ENCODE measurements at regions not wholly inside any gene's neighbourhood (a gene's known extent, or its start where the extent isn't known, plus 50 kb on each side); places are given as distances from the start of the nearest gene placed in this dataset.

DNA sequence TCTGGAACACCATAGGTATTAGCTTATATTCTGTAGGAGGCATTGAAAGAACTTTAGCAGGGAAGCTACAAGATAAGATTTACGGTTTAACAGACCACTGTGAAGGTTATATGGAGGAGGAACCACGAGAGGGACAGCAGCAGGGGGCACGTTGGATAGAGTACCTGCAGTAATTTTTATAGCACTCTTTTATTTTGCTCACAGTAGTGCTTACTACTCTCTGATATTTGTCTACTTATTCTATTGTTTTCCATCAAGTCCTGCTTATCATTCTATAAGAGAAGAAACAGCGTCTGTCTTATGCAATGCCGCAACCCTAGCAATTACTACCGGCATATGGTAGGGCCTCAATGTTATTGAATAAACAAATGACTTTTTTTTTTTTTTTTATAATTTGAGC, 122.5 kb downstream of the PCDH7 start:
- Mint-ChIP-seq H3K36me3 (no peaks in the 10 kb centered on the region), H3K9me3 (ENCODE audit: low read depth) (no peaks in the 10 kb centered on the region), H3K4me1 (no peaks in the 10 kb centered on the region), H3K27ac (no peak overlapping the region), H3K4me3 (no peak overlapping the region), H3K27me3 (no peaks in the 10 kb centered on the region)
- ATAC-seq (no peak), DNase-seq (no peak)
- CTCF ChIA-PET: no interaction called here

DNA sequence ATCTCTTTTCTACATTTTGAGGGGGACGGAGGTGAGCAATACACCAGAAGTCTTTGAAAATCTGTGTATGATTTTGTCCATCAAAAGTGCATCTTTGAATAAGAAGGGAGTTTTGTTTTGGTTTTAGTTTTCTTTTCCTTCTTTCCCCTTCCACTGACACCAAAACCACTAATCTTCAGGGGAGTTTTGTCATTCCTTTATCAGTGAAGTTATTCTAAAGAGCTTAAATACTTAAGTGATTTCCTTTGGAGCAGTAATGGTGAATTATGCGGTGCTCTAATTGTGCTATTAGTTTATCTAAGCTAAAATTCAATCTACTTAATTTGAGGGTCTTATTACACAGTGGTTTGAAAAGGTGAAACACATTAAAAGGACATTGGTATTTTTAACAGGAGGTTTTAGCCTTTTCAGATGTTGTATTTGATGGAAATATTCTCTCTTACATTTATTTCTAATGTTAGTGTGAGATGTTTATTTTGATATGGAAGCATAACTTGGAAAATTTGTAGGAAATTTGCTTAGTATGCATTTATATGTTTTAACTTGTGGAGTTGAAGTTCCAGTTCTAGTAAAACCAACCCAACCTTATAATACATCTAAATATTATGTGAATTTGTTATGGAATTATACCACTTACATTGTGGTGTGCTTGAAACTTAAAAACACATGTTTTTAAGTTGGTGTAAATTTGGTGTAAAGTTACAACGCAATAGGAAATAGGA, 124.9 kb downstream of the PCDH7 start:
- CTCF ChIA-PET: no interaction called here
- H3K27me3 Mint-ChIP-seq: no peaks in the 10 kb centered on the region
- H3K9me3 Mint-ChIP-seq (ENCODE audit: low read depth): no peaks in the 10 kb centered on the region
- no peaks in the 10 kb centered on the region for H3K4me1 Mint-ChIP-seq
- no peak for DNase-seq
- no peak overlapping the region for H3K27ac Mint-ChIP-seq
- H3K4me3 Mint-ChIP-seq: no peak overlapping the region
- no peak for ATAC-seq
- H3K36me3 Mint-ChIP-seq: no peaks in the 10 kb centered on the region

DNA sequence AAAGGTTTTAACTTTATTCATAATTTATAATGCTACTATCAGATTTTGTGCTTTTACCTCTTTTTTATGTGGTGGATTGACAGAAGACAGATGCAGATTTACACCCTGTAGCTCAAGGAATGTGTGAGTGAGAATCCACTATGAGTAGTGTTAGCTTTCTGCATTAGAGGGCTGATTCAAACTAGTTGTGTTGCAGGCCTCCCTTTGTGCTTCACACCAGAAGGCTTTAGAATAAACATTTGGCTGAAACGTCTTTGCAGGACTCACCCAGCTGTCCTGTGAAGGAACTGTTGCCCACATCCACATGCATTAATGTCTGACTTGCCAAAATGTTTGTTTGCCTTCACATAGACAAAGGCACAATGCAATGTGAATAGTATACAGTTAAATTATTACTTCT, 127.0 kb downstream of the PCDH7 start:
- DNase-seq (no peak), ATAC-seq (no peak)
- Mint-ChIP-seq H3K27me3 (no peaks in the 10 kb centered on the region), H3K4me1 (no peaks in the 10 kb centered on the region), H3K4me3 (no peak overlapping the region), H3K36me3 (no peaks in the 10 kb centered on the region), H3K9me3 (ENCODE audit: low read depth) (no peaks in the 10 kb centered on the region), H3K27ac (no peak overlapping the region)
- CTCF ChIA-PET: no interaction called here

DNA sequence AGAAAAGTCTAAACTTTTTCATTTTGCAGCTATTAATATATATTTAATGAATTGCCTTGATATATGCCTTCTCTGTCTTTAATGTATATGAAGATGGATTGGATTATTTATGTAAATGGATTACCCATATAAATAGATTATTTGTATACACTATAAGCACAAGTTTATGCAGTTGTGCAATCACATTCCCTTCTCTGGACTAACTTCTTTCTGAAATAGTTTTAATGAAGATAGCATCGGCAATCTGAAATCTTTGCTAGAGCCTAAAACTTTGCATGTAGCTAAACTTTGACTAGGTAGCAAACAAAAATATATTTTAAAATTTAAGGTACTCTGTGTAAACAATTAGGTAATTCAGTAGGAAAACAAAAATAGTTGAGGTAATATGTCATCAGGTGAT, 127.8 kb downstream of the PCDH7 start:
- Mint-ChIP-seq H3K27ac (no peak overlapping the region), H3K27me3 (no peaks in the 10 kb centered on the region), H3K36me3 (no peaks in the 10 kb centered on the region), H3K4me3 (no peak overlapping the region), H3K9me3 (ENCODE audit: low read depth) (no peaks in the 10 kb centered on the region), H3K4me1 (no peaks in the 10 kb centered on the region)
- DNase-seq (no peak), ATAC-seq (no peak)
- CTCF ChIA-PET: no interaction called here

DNA sequence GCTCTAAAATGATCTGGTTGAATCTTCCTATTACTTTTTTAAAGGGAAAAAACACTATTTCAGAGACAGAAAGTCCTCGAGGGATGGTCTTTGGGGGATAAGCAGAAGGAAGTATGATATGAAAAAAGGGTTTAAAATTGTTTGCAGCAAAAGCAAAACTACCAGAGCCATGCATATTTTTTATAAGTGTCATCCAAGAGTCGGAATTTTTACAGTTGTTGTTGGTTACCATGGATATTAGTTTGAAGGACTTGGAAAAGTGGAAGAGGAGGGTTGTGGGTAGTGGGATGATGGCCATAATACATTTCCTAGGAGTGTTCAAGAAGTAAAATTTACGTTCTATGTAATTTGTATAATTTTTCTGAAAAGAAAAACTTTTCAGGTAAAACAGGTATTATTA, 134.4 kb downstream of the PCDH7 start:
- peaks cover 9% of the 10 kb centered on the region for H3K9me3 Mint-ChIP-seq (ENCODE audit: low read depth)
- CTCF ChIA-PET: no interaction called here
- no peak for DNase-seq

DNA sequence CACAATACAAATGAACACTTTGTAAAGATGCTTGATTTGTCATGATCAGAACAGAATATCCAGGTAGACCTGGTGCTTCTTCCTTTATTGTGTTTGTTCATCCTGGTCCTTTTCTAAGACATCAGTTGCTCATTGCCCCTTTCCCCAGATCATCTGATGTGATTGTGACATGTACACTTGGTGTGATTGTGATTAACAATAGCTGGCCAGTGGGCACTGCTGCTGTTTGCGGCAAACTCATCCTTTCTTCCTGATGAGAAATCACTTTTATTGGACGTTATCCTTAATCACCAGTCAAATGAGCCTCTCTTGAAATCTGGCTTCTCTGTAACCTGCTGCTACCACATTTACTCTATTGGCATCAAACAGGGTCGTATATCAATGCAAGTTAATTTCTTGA, 135.1 kb downstream of the PCDH7 start:
- H3K4me1 Mint-ChIP-seq: no peaks in the 10 kb centered on the region
- H3K27ac Mint-ChIP-seq: no peak overlapping the region
- H3K36me3 Mint-ChIP-seq: no peaks in the 10 kb centered on the region
- H3K27me3 Mint-ChIP-seq: no peaks in the 10 kb centered on the region
- DNase-seq (no peak), ATAC-seq (no peak)
- CTCF ChIA-PET: no interaction called here
- peaks cover 9% of the 10 kb centered on the region for H3K9me3 Mint-ChIP-seq (ENCODE audit: low read depth)
- no peak overlapping the region for H3K4me3 Mint-ChIP-seq

More for the DNA sequence above, 134.4 kb downstream of the PCDH7 start:
- Mint-ChIP-seq H3K36me3 (no peaks in the 10 kb centered on the region), H3K4me3 (no peak overlapping the region), H3K27me3 (no peaks in the 10 kb centered on the region), H3K27ac (no peak overlapping the region), H3K4me1 (no peaks in the 10 kb centered on the region)
- no peak for ATAC-seq

DNA sequence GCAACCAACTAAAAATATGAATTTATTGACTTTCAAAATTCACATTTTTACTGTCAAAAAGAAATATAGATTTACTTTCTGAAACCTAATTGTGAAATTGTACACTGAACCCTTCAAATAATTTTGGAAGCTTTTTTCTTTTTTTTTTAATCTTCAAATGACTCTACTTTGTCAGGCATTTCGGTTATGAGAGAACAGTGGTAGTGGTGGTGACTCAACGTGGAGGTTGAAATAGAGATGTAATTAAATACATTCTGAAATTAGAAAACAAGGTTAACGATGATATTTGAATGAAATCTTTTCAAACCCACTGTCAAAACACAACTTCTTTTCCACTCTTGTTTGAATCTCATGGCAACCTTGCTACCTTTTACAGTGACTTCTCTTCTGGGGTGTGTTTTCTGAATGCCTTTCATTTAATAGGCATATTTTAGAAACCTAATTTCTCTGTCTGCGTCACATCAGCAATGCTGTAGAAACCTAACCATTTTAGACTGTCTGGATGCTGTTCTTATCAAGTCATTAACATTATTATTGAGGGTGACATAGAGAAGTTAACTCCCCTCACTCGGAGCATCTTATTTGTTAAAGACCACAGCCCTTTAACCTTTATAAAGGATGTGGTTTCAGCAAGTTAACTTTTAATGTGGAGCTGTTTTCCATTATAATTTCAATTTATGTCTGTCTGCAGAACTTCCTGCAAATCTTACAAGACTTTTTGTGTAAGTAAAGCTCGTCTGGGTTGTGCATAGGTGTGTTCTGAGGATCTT, 136.8 kb downstream of the PCDH7 start:
- Mint-ChIP-seq H3K27me3 (no peaks in the 10 kb centered on the region), H3K36me3 (no peaks in the 10 kb centered on the region), H3K27ac (no peak overlapping the region), H3K4me1 (no peaks in the 10 kb centered on the region), H3K9me3 (ENCODE audit: low read depth) (peaks cover 9% of the 10 kb centered on the region), H3K4me3 (no peak overlapping the region)
- CTCF ChIA-PET: no interaction called here
- ATAC-seq (no peak), DNase-seq (no peak)

DNA sequence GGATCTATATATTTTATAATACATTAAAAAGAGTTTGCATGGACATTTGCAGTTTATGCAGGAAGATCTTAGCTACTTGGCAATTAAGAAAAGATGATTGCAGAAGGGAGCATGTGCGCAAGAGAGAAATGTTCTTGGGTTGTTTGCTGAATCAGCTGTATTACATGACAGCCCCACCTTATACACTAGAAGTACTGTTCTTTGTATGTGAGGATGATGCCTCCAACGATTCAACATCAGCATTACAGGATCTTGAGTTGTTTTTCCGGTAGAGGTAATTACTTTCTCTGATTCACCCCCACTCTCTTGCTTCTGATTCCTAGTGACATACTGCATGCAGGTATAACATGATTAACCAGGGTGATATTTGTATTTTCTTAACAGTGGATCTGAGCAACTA, 140.8 kb downstream of the PCDH7 start:
- Mint-ChIP-seq H3K36me3 (no peaks in the 10 kb centered on the region), H3K9me3 (ENCODE audit: low read depth) (peaks cover 2% of the 10 kb centered on the region), H3K4me1 (no peaks in the 10 kb centered on the region), H3K27me3 (no peaks in the 10 kb centered on the region), H3K27ac (no peak overlapping the region), H3K4me3 (no peak overlapping the region)
- CTCF ChIA-PET: no interaction called here
- DNase-seq (no peak), ATAC-seq (no peak)

DNA sequence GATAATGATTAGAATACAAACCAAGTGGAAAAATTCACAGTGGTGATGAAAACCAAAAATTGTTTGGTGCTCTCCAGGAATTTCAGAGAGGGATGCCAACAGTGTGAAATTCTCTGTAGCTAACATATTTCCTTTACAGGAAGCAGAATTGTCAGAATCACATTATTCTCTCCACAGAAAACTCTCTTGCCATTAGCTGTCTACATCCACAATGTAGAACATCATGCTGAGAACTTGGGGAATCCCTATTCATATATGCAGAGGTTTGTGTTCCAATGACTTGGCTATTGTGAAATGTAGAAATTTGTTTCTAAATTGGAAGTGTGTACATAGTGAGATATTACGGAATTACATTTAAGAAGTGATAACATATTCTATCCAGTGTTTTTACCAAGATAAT, 142.0 kb downstream of the PCDH7 start:
- Mint-ChIP-seq H3K27ac (no peak overlapping the region), H3K36me3 (no peaks in the 10 kb centered on the region), H3K27me3 (no peaks in the 10 kb centered on the region), H3K4me1 (no peaks in the 10 kb centered on the region), H3K4me3 (no peak overlapping the region), H3K9me3 (ENCODE audit: low read depth) (peaks cover 2% of the 10 kb centered on the region)
- CTCF ChIA-PET: no interaction called here
- DNase-seq (no peak), ATAC-seq (no peak)

DNA sequence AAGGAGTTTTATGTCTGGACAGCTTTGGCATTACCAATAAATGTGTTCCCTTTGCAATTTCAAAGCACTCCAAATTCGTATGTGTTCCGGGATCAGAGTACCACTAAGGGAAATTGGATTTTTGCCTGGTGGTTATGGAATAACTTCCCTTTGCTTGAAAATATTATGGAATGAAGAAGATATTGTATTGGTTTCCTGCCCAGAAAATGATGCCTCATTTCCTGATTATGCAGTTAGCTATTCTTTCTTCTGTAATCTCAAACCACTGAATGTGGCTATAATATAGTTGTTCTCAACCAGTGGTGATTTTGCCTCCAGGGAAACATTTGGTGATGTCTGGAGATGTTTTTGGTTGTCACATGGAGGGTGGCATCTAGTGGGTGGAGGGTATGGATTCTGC, 142.9 kb downstream of the PCDH7 start:
- peaks cover 2% of the 10 kb centered on the region for H3K9me3 Mint-ChIP-seq (ENCODE audit: low read depth)
- H3K36me3 Mint-ChIP-seq: no peaks in the 10 kb centered on the region
- H3K27me3 Mint-ChIP-seq: no peaks in the 10 kb centered on the region
- ATAC-seq: no peak
- CTCF ChIA-PET: no interaction called here
- H3K4me3 Mint-ChIP-seq: no peak overlapping the region
- no peak for DNase-seq
- H3K4me1 Mint-ChIP-seq: no peaks in the 10 kb centered on the region
- H3K27ac Mint-ChIP-seq: no peak overlapping the region

DNA sequence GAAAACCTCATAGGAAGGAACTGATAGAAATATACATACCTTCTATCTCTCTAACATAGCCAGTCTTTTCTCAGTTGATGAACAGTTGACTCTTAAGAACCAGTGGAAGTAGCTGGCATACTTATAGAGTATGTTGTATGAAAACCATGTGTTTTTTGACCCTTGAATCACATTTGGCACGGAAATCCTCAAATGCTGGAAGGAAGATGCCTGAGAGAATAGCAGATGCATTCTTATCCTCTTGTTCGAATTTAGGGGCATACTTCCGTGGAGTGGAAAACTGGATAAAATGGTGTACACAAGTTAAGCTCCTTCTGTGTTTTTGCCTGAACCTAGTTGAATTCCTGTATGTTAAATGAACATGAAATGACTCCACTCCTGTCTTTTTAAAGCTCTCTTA, 145.5 kb downstream of the PCDH7 start:
- Mint-ChIP-seq H3K9me3 (ENCODE audit: low read depth) (peaks cover 2% of the 10 kb centered on the region), H3K4me3 (no peak overlapping the region), H3K36me3 (no peaks in the 10 kb centered on the region), H3K27me3 (no peaks in the 10 kb centered on the region), H3K4me1 (no peaks in the 10 kb centered on the region), H3K27ac (no peak overlapping the region)
- CTCF ChIA-PET: no interaction called here
- ATAC-seq (no peak), DNase-seq (no peak)

DNA sequence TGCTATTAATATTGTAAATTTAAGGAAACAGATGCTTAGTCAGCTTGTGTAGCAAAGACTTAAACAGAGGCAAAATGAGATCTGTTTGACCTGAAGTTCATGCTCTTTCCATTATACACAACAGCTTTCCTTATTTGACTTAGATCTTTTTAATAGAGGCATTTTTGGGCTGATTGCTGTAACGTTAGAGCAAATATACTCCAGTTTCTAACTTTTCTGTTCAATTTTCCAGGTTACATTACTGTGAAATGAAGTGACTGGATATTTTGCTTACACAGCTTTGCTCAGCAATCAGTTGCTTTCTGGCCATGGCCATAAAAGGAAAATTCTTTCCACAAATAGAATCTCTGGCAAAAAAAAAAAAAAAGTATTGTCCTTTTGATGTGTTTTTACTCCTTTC, 146.2 kb downstream of the PCDH7 start:
- H3K4me1 Mint-ChIP-seq: no peaks in the 10 kb centered on the region
- no peaks in the 10 kb centered on the region for H3K36me3 Mint-ChIP-seq
- H3K27ac Mint-ChIP-seq: no peak overlapping the region
- ATAC-seq (no peak), DNase-seq (no peak)
- peaks cover 5% of the 10 kb centered on the region for H3K9me3 Mint-ChIP-seq (ENCODE audit: low read depth)
- CTCF ChIA-PET: interaction anchor here (0.7 kb wide), 1 partner anchor 15 kb away, joined by 3 read pairs; no protein-coding TSS in a partner anchor
- H3K27me3 Mint-ChIP-seq: no peaks in the 10 kb centered on the region
- no peak overlapping the region for H3K4me3 Mint-ChIP-seq

DNA sequence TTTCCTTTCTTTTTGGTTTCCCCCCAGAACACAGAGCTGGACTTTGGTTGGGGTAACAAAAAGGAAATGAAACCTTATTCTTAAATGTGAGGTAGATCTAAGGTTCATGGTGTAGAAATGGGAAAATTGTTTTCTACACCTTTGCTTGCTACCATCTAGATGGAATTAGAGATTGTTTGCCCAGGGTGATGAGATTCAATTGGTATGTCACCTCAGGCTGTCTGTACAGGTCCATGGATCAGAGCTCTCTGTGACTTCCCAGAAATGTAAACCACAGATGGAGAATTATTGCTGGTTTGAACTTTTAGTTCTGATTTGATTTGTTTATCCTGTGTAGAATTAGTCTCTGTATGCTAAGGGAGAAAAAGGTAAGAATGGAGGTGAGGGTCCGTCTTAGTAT, 146.7 kb downstream of the PCDH7 start:
- H3K36me3 Mint-ChIP-seq: no peaks in the 10 kb centered on the region
- no peak for DNase-seq
- no peak for ATAC-seq
- CTCF ChIA-PET: no interaction called here
- H3K4me1 Mint-ChIP-seq: no peaks in the 10 kb centered on the region
- no peaks in the 10 kb centered on the region for H3K27me3 Mint-ChIP-seq
- H3K9me3 Mint-ChIP-seq (ENCODE audit: low read depth): peaks cover 7% of the 10 kb centered on the region
- H3K27ac Mint-ChIP-seq: no peak overlapping the region
- no peak overlapping the region for H3K4me3 Mint-ChIP-seq

DNA sequence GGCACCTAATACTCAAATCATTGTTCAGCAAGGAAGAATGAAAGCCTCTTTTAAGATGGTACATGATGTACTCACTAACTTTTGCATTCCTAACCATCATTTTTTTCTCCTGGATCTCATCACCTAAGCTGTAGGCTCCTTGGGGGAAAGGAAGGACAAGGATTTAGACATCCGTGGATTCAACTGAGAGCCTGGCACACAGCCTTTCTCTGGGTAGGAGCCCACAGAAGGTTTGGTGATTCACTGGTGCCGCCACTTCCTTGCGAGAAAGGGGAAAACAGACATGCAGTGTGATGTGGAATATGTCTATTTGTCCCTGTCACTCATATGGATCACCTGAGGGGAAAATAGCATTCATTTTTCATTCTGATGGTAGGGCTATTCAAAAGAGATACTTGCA, 147.3 kb downstream of the PCDH7 start:
- Mint-ChIP-seq H3K4me1 (no peaks in the 10 kb centered on the region), H3K27me3 (no peaks in the 10 kb centered on the region), H3K36me3 (no peaks in the 10 kb centered on the region), H3K4me3 (no peak overlapping the region), H3K27ac (no peak overlapping the region), H3K9me3 (ENCODE audit: low read depth) (peaks cover 7% of the 10 kb centered on the region)
- ATAC-seq (no peak), DNase-seq (no peak)
- CTCF ChIA-PET: no interaction called here
